HFFc6 (cell line): ENCODE measurements at regions not wholly inside any gene's neighbourhood (a gene's known extent, or its start where the extent isn't known, plus 50 kb on each side); places are given as distances from the start of the nearest gene placed in this dataset.

Source experiments
- DNase-seq: peaks from one replicate; pipeline ENCODE4 v3.0.0-alpha.2; 2018
- H3K27ac Mint-ChIP-seq: 2 replicates; pipeline ENCODE4 v1.8.0; 2020; ENCODE audit warnings: mild to moderate bottlenecking, mixed read lengths
- H3K27me3 Mint-ChIP-seq: 2 replicates; pipeline ENCODE4 v1.8.0; 2021; ENCODE audit warnings: mild to moderate bottlenecking, moderate library complexity, mixed read lengths; ENCODE audit not compliant: insufficient read depth
- H3K36me3 Mint-ChIP-seq: 2 replicates; pipeline ENCODE4 v1.8.0; 2021; ENCODE audit warnings: low read depth, mixed read lengths
- H3K4me1 Mint-ChIP-seq: 2 replicates; pipeline ENCODE4 v1.8.0; 2020; ENCODE audit warnings: low read depth, mixed read lengths
- H3K4me3 Mint-ChIP-seq: 2 replicates; pipeline ENCODE4 v1.8.0; 2020; ENCODE audit warnings: mild to moderate bottlenecking, moderate library complexity, mixed read lengths
- H3K9me3 Mint-ChIP-seq: 2 replicates; pipeline ENCODE4 v1.8.0; 2020; ENCODE audit warnings: mild to moderate bottlenecking, mixed read lengths
- CTCF ChIP-seq: fragments of 200-600 bp; sonication (generic); IDR thresholded peaks from 2 replicates; pipeline ENCODE4 v1.5.0; 2021; ENCODE audit warnings: antibody characterized with exemption, mild to moderate bottlenecking

GRCh38 chr15:31732726-31733125, 297.6 kb upstream of the CHRNA7 start:
- Mint-ChIP-seq H3K4me3 (no peak overlapping the region), H3K9me3 (peaks cover 34% of the 10 kb centered on the region), H3K27ac (no peak overlapping the region), H3K27me3 (peaks cover 3% of the 10 kb centered on the region), H3K4me1 (no peaks in the 10 kb centered on the region), H3K36me3 (no peaks in the 10 kb centered on the region)
- TF ChIP-seq CTCF, result no peak
- no peak for DNase-seq

GRCh38 chr15:31733424-31733823, 296.9 kb upstream of the CHRNA7 start:
- DNase-seq, result no peak

GRCh38 chr15:31740203-31740602, 290.1 kb upstream of the CHRNA7 start:
- Mint-ChIP-seq H3K9me3 (peaks cover 54% of the 10 kb centered on the region), H3K4me1 (no peaks in the 10 kb centered on the region), H3K27me3 (no peaks in the 10 kb centered on the region), H3K36me3 (peaks cover 10% of the 10 kb centered on the region), H3K27ac (no peak overlapping the region), H3K4me3 (no peak overlapping the region)
- TF ChIP-seq CTCF, result no peak
- no peak for DNase-seq

More at GRCh38 chr15:31733424-31733823, 296.9 kb upstream of the CHRNA7 start:
- no peak for TF ChIP-seq CTCF
- Mint-ChIP-seq H3K4me1 (no peaks in the 10 kb centered on the region), H3K27me3 (peaks cover 3% of the 10 kb centered on the region), H3K36me3 (no peaks in the 10 kb centered on the region), H3K9me3 (peaks cover 34% of the 10 kb centered on the region), H3K4me3 (no peak overlapping the region), H3K27ac (no peak overlapping the region)

- H3K27ac Mint-ChIP-seq, result no peak overlapping the region
- peaks cover 45% of the 10 kb centered on the region for H3K9me3 Mint-ChIP-seq
- peaks cover 5% of the 10 kb centered on the region; the same call in 1 of the 2 replicates for H3K36me3 Mint-ChIP-seq
- no peaks in the 10 kb centered on the region for H3K4me1 Mint-ChIP-seq
- H3K27me3 Mint-ChIP-seq, result no peaks in the 10 kb centered on the region
- H3K4me3 Mint-ChIP-seq, result no peak overlapping the region
- no peak for DNase-seq
- TF ChIP-seq CTCF, result no peak
Observed at GRCh38 chr15:31745841-31746240, 284.5 kb upstream of the CHRNA7 start.

GRCh38 chr15:31752065-31752762, 278.1 kb upstream of the CHRNA7 start:
- Mint-ChIP-seq H3K4me1 (no peaks in the 10 kb centered on the region), H3K27me3 (no peaks in the 10 kb centered on the region), H3K4me3 (no peak overlapping the region), H3K36me3 (no peaks in the 10 kb centered on the region), H3K27ac (no peak overlapping the region), H3K9me3 (peaks cover 24% of the 10 kb centered on the region)
- no peak for TF ChIP-seq CTCF
- no peak for DNase-seq
